Activated CD8-positive, alpha-beta memory T cell treated with anti-CD3 and anti-CD28 coated beads, Interleukin-2, amount 10 ng/mL, durations not matched to agents 7 days and 5 days (primary cell): ENCODE measurements at regions not wholly inside any gene's neighbourhood (a gene's known extent, or its start where the extent isn't known, plus 50 kb on each side); places are given as distances from the start of the nearest gene placed in this dataset.
"Not testable (repeated sequence)": the region's sequence is repeated elsewhere in the genome, so short reads cannot be mapped to it uniquely, and the experiment has no call there.

Experiments used
- ATAC-seq: fragments of 150-1000 bp; cut with Tn5 transposase; one replicate; pipeline ENCODE4 v1.10.0; 2021; ENCODE audit warnings: moderate library complexity
- CTCF ChIA-PET: fragments of 350-600 bp; sonication (Branson Sonifier 250); formaldehyde crosslinking; loops from one replicate; lab custom pipeline; 2021; ENCODE audit warnings: antibody characterized with exemption; lab: Charles Lee
- DNase-seq: peaks from one replicate; pipeline ENCODE4 v3.0.0-alpha.2; 2020
- H3K27ac Mint-ChIP-seq: one replicate; pipeline ENCODE4 v1.8.0; 2021; ENCODE audit warnings: mild to moderate bottlenecking, mixed read lengths
- H3K27me3 Mint-ChIP-seq: one replicate; pipeline ENCODE4 v1.8.0; 2021; ENCODE audit warnings: mixed read lengths
- H3K36me3 Mint-ChIP-seq: one replicate; pipeline ENCODE4 v1.8.0; 2021; ENCODE audit warnings: mild to moderate bottlenecking, mixed read lengths
- H3K4me1 Mint-ChIP-seq: one replicate; pipeline ENCODE4 v1.8.0; 2021; ENCODE audit warnings: mixed read lengths
- H3K4me3 Mint-ChIP-seq: one replicate; pipeline ENCODE4 v1.8.0; 2021; ENCODE audit warnings: mild to moderate bottlenecking, moderate library complexity, mixed read lengths
- H3K9me3 Mint-ChIP-seq: one replicate; pipeline ENCODE4 v1.8.0; 2022; ENCODE audit warnings: low read depth, mixed read lengths

DNA sequence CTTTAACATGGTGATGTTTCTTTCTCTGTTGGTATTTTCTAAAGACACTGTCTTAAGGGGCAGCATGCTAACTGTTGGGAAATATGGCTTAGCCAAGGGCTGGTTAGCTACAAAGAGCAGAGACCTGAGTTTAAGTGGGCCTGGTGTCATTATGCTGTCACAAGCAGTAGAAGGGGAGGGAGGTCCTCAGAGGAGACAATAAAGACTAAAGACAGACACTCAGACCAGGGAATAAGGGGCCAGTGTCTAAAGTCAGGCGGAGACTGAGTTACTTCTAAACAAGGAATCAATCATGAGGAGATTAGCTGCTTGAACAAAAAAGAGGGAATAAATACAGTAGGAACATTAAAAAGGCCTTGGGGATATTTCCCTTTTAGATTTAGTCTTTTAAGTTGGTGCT, 142.7 kb upstream of the DPPA4 start:
- CTCF ChIA-PET = interaction anchor here (0.7 kb wide), 1 partner anchor 505 kb away, joined by 4 read pairs; no protein-coding TSS in a partner anchor
- Mint-ChIP-seq H3K27me3 (no peaks in the 10 kb centered on the region), H3K9me3 (no peaks in the 10 kb centered on the region), H3K36me3 (no peaks in the 10 kb centered on the region), H3K4me1 (no peaks in the 10 kb centered on the region), H3K4me3 (no peak overlapping the region), H3K27ac (no peak overlapping the region)
- ATAC-seq (no peak), DNase-seq (no peak)

DNA sequence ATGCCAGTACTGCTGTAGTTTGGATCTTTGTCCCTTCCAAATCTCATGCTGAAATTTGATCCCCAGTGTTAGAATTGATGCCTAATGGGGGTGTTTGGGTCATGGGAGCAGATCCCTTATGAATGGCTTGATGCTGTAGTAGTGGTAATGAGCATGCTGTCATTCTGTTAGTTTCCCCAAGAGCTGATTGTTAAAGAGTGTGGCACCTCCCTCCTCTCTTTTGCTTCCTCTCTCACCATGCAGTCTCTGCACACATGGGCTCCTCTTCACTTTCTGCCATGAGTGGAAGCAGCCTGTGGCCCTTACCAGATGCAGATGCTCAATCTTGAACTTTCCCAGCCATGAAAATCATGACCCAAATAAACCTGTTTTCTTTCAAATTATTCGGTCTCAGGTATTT, 141.3 kb upstream of the DPPA4 start:
- no peak for ATAC-seq
- Mint-ChIP-seq H3K9me3 (no peaks in the 10 kb centered on the region), H3K27ac (no peak overlapping the region), H3K4me3 (no peak overlapping the region), H3K4me1 (no peaks in the 10 kb centered on the region), H3K36me3 (no peaks in the 10 kb centered on the region), H3K27me3 (no peaks in the 10 kb centered on the region)
- CTCF ChIA-PET = no interaction called here
- DNase-seq = no peak

GRCh38 chr3:109460961-109461360, 123.6 kb upstream of the DPPA4 start:
- no peaks in the 10 kb centered on the region for H3K36me3 Mint-ChIP-seq
- H3K27me3 Mint-ChIP-seq = no peaks in the 10 kb centered on the region
- no peak for DNase-seq
- no peaks in the 10 kb centered on the region for H3K9me3 Mint-ChIP-seq
- ATAC-seq = no peak
- no peak overlapping the region for H3K27ac Mint-ChIP-seq
- CTCF ChIA-PET = no interaction called here
- H3K4me3 Mint-ChIP-seq = no peak overlapping the region
- H3K4me1 Mint-ChIP-seq = no peaks in the 10 kb centered on the region

DNA sequence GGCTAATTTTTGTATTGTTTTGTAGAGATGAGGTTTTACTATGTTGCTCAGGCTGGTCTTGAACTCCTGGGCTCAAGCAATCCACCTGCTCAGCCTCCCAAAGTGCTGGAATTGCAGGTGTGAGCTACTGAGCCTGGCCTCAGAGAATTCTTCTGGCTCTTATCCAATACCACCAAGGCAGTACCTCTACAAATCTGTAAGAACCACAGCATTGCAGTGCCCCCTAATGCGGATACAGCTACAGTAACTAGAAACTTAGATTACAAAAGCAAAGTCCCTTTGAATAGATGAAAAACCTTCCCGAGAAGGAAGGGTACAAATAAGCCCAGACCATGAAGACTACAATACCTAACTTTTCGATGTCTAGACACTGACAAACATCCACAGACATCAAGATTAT, 107.9 kb upstream of the DPPA4 start:
- H3K36me3 Mint-ChIP-seq = no peaks in the 10 kb centered on the region
- no peak overlapping the region for H3K27ac Mint-ChIP-seq
- no peak for ATAC-seq
- no peak overlapping the region for H3K4me3 Mint-ChIP-seq
- H3K27me3 Mint-ChIP-seq = no peaks in the 10 kb centered on the region
- H3K4me1 Mint-ChIP-seq = no peaks in the 10 kb centered on the region
- peaks cover 2% of the 10 kb centered on the region for H3K9me3 Mint-ChIP-seq
- CTCF ChIA-PET = no interaction called here
- DNase-seq = no peak

- DNase-seq (no peak), ATAC-seq (no peak)
- CTCF ChIA-PET = no interaction called here
- Mint-ChIP-seq H3K9me3 (no peaks in the 10 kb centered on the region), H3K4me3 (no peak overlapping the region), H3K27ac (no peak overlapping the region), H3K27me3 (no peaks in the 10 kb centered on the region), H3K36me3 (no peaks in the 10 kb centered on the region), H3K4me1 (no peaks in the 10 kb centered on the region)
Observed at GRCh38 chr3:109442531-109442930, 105.2 kb upstream of the DPPA4 start.

DNA sequence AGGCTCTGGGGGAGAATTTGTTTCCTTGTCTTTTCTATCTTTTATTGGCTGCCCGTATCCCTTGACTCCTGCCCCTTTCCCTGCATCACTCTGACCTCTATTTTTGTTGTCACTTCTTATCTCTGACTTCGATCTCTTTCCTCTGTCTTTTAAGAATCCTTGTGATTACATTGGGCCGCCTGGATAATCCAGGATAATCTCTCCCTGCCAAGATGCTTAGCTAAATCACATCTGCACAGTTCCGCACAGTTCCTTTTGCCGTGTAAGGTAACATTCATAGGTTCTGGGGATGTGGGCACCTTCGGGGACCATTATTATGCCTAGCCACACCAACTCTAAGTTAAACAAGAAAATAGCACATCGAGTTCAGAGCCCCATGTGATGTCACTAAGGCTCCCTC, 103.0 kb upstream of the DPPA4 start:
- H3K4me1 Mint-ChIP-seq = no peaks in the 10 kb centered on the region
- H3K4me3 Mint-ChIP-seq = no peak overlapping the region
- no peaks in the 10 kb centered on the region for H3K36me3 Mint-ChIP-seq
- no peaks in the 10 kb centered on the region for H3K9me3 Mint-ChIP-seq
- no peaks in the 10 kb centered on the region for H3K27me3 Mint-ChIP-seq
- ATAC-seq = no peak
- H3K27ac Mint-ChIP-seq = no peak overlapping the region
- CTCF ChIA-PET = no interaction called here
- DNase-seq = no peak

- CTCF ChIA-PET = no interaction called here
- Mint-ChIP-seq H3K27ac (no peak overlapping the region), H3K27me3 (no peaks in the 10 kb centered on the region), H3K4me3 (no peak overlapping the region), H3K4me1 (no peaks in the 10 kb centered on the region), H3K9me3 (no peaks in the 10 kb centered on the region), H3K36me3 (no peaks in the 10 kb centered on the region)
- ATAC-seq (no peak), DNase-seq (no peak)
Observed at GRCh38 chr3:109432833-109433232, 95.5 kb upstream of the DPPA4 start.

DNA sequence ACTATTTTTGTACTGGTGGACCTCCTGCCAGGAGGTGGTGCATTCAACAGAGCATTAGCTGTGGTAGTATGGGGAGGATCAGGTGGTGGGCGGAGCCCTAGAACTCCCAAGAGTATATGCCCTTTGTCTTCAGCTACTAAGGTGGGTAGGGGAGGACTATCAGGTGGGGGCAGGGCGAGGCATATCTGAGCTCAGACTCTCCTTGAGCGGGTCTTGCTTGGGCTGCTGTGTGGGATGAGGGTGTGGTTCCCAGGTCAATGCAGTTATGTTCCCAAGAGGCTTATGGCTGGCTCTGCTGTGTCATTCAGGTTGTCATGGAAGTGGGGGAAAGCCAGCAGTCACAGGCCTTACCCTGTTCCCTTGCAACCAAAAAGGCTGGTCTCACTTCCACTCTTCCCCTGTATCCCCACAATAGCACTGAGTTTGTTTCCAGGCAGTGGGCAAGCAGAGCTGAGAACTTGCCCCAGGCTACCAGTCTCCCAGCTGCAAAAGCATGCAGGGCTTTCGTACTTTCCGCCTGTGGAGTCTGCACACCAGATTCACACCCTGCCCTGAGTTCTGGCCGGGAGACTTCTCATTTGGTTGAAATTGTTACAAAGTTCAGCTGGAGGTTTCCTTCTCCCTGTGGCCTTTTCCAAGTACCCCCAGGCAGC, 93.7 kb upstream of the DPPA4 start:
- no peak overlapping the region for H3K4me3 Mint-ChIP-seq
- H3K4me1 Mint-ChIP-seq = no peaks in the 10 kb centered on the region
- no peak overlapping the region for H3K27ac Mint-ChIP-seq
- H3K36me3 Mint-ChIP-seq = no peaks in the 10 kb centered on the region
- no peak for ATAC-seq
- CTCF ChIA-PET = no interaction called here
- DNase-seq = no peak
- H3K9me3 Mint-ChIP-seq = no peaks in the 10 kb centered on the region
- no peaks in the 10 kb centered on the region for H3K27me3 Mint-ChIP-seq

DNA sequence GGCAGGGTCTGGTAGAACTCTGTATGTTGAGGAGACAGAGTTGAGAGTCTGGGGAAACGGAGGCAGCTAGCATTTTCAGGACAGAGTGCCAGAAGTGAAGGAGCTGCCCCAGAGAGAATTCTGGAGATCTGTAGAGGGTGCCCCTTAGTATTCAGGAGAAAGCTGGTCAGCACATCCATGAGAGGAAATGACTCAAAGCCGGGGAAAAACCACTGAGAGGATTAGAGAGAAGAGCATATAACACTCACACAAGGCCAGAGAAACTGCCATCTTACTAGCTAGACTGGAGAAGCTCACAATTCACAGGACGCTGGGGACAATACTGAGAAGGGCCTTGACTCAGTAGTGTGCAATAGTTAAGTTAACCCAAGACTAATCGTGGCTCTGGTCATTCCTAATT, 75.7 kb upstream of the DPPA4 start:
- peaks cover 2% of the 10 kb centered on the region for H3K9me3 Mint-ChIP-seq
- H3K4me1 Mint-ChIP-seq = no peaks in the 10 kb centered on the region
- no peak overlapping the region for H3K4me3 Mint-ChIP-seq
- ATAC-seq (no peak), DNase-seq (no peak)
- CTCF ChIA-PET = no interaction called here
- H3K27ac Mint-ChIP-seq = no peak overlapping the region
- no peaks in the 10 kb centered on the region for H3K36me3 Mint-ChIP-seq
- H3K27me3 Mint-ChIP-seq = no peaks in the 10 kb centered on the region

- peaks cover 2% of the 10 kb centered on the region for H3K9me3 Mint-ChIP-seq
- H3K4me3 Mint-ChIP-seq = no peak overlapping the region
- H3K36me3 Mint-ChIP-seq = no peaks in the 10 kb centered on the region
- DNase-seq = no peak
- no peak overlapping the region for H3K27ac Mint-ChIP-seq
- no peaks in the 10 kb centered on the region for H3K27me3 Mint-ChIP-seq
- ATAC-seq = no peak
- CTCF ChIA-PET = no interaction called here
- H3K4me1 Mint-ChIP-seq = no peaks in the 10 kb centered on the region
Observed at GRCh38 chr3:109411547-109411946, 74.2 kb upstream of the DPPA4 start.

DNA sequence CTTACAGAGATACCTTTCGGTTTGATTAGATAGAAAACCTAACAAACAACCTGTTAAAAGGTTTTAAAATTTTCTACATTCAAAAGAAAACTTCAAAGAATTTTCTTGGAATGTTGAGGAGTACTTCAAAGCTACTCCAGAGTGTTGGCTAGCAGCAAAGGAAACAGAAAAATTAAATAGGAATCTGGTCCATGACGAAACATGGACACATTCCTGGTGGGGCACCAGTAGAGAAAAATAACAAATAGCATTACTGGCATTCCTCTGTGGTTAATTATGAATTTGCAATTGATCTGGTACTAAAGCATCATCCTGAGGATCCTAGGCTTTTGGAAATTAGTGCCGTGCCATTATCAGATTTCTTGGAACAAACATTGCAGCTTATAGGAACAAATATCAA, 59.5 kb upstream of the DPPA4 start:
- no peak overlapping the region for H3K27ac Mint-ChIP-seq
- H3K36me3 Mint-ChIP-seq = no peaks in the 10 kb centered on the region
- CTCF ChIA-PET = no interaction called here
- H3K27me3 Mint-ChIP-seq = no peaks in the 10 kb centered on the region
- DNase-seq (no peak), ATAC-seq (no peak)
- no peaks in the 10 kb centered on the region for H3K9me3 Mint-ChIP-seq
- H3K4me3 Mint-ChIP-seq = no peak overlapping the region
- no peaks in the 10 kb centered on the region for H3K4me1 Mint-ChIP-seq

DNA sequence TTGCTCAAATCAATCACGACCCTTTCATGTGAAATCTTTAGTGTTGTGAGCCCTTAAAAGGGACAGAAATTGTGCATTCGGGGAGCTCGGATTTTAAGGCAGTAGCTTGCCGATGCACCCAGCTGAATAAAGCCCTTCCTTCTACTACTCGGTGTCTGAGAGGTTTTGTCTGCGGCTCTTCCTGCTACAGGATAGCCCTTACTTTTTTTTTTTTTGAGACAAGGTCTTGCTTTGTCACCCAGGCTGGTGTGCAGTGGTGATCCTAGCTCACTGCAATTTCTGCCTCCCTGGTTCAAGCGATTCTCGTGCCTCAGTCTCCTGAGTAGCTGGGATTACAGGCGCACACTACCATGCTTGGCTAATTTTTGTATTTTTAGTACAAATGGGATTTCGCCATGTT, 56.4 kb upstream of the DPPA4 start:
- H3K27me3 Mint-ChIP-seq, H3K4me3 Mint-ChIP-seq, H3K36me3 Mint-ChIP-seq, DNase-seq, CTCF ChIA-PET, H3K27ac Mint-ChIP-seq, H3K9me3 Mint-ChIP-seq, ATAC-seq, H3K4me1 Mint-ChIP-seq: not testable (repeated sequence)

GRCh38 chr3:109392293-109392692, 54.9 kb upstream of the DPPA4 start:
- Mint-ChIP-seq H3K27me3 (no peaks in the 10 kb centered on the region), H3K9me3 (no peaks in the 10 kb centered on the region), H3K4me1 (no peaks in the 10 kb centered on the region), H3K27ac (no peak overlapping the region), H3K36me3 (no peaks in the 10 kb centered on the region), H3K4me3 (no peak overlapping the region)
- CTCF ChIA-PET = no interaction called here
- DNase-seq (no peak), ATAC-seq (no peak)

GRCh38 chr3:109387621-109388020, 50.3 kb upstream of the DPPA4 start:
- Mint-ChIP-seq H3K27me3 (no peaks in the 10 kb centered on the region), H3K27ac (no peak overlapping the region), H3K4me1 (no peaks in the 10 kb centered on the region), H3K36me3 (no peaks in the 10 kb centered on the region), H3K4me3 (no peak overlapping the region), H3K9me3 (no peaks in the 10 kb centered on the region)
- CTCF ChIA-PET = no interaction called here
- DNase-seq (no peak), ATAC-seq (no peak)

GRCh38 chr3:109387201-109387600, 49.9 kb upstream of the DPPA4 start:
- Mint-ChIP-seq H3K4me3 (no peak overlapping the region), H3K27ac (no peak overlapping the region), H3K9me3 (no peaks in the 10 kb centered on the region), H3K36me3 (no peaks in the 10 kb centered on the region), H3K27me3 (no peaks in the 10 kb centered on the region), H3K4me1 (no peaks in the 10 kb centered on the region)
- CTCF ChIA-PET = no interaction called here
- DNase-seq (no peak), ATAC-seq (no peak)
